IMR-90 (cell line): ENCODE measurements at regions not wholly inside any gene's neighbourhood (a gene's known extent, or its start where the extent isn't known, plus 50 kb on each side); places are given as distances from the start of the nearest gene placed in this dataset.

Experiments used
- ATAC-seq: fragments of 200-7000 bp; cut with Tn5 transposase; 2 replicates; pipeline ENCODE4 v1.9.1; 2020; ENCODE audit warnings: low read depth, mild to moderate bottlenecking, moderate library complexity
- BruUV-seq: library from RNA; stranded (reverse); fragments of 400-500 nt; replicated peaks from 2 replicates; lab custom pipeline; 2021; lab: Mats Ljungman, UMichigan
- CTCF ChIA-PET: fragments of 300-600 bp; formaldehyde crosslinking; extraction: SDS; loops from one replicate; lab custom pipeline; 2021; ENCODE audit warnings: antibody characterized with exemption; lab: Yijun Ruan, JAX
- POLR2A ChIA-PET: fragments of 300-600 bp; sonication (Branson Sonifier 250); formaldehyde crosslinking; loops from one replicate; lab custom pipeline; 2022; ENCODE audit warnings: antibody characterized with exemption; ENCODE audit not compliant: unreplicated experiment; lab: Charles Lee
- DNase-seq: peaks from one replicate; pipeline ENCODE4 v3.0.0; 2013
- H2AFZ ChIP-seq: replicated peaks from 2 replicates; pipeline ENCODE3; 2013; ENCODE audit warnings: low read length, mild to moderate bottlenecking; ENCODE audit not compliant: poor library complexity
- H2AK5ac ChIP-seq: 2 replicates; pipeline ENCODE4 v1.6.1; 2013; ENCODE audit warnings: low read depth, low read length, inconsistent platforms
- H2AK9ac ChIP-seq: replicated peaks from 2 replicates; pipeline ENCODE3; 2013; ENCODE audit warnings: mild to moderate bottlenecking, low read depth, low read length, moderate library complexity; ENCODE audit not compliant: poor library complexity
- H2BK120ac ChIP-seq: 2 replicates; pipeline ENCODE4 v1.6.1; 2013; ENCODE audit warnings: low read depth, low read length, inconsistent platforms
- H2BK15ac ChIP-seq: 3 replicates; pipeline ENCODE4 v1.6.1; 2013; ENCODE audit warnings: low read depth, low read length, inconsistent platforms
- H2BK20ac ChIP-seq: 2 replicates; pipeline ENCODE4 v1.6.1; 2013; ENCODE audit warnings: low read depth, mild to moderate bottlenecking, inconsistent platforms, low read length, moderate library complexity
- H2BK5ac ChIP-seq: 2 replicates; pipeline ENCODE4 v1.6.1; 2013; ENCODE audit warnings: mild to moderate bottlenecking, low read depth, low read length, inconsistent platforms; ENCODE audit not compliant: poor library complexity, severe bottlenecking
- H3K14ac ChIP-seq: replicated peaks from 2 replicates; pipeline ENCODE4 v1.6.1; 2013; ENCODE audit warnings: low read depth, low read length, inconsistent platforms
- H3K18ac ChIP-seq: 2 replicates; pipeline ENCODE4 v1.6.1; 2013; ENCODE audit warnings: low read depth, low read length, control low read depth
- H3K23ac ChIP-seq: 2 replicates; pipeline ENCODE4 v1.6.1; 2013; ENCODE audit warnings: low read depth, low read length, inconsistent platforms
- H3K27ac ChIP-seq: 2 replicates; pipeline ENCODE4 v1.5.1; 2013; ENCODE audit warnings: mild to moderate bottlenecking, control low read depth, low read length; ENCODE audit not compliant: insufficient read depth
- H3K27me3 ChIP-seq: 2 replicates; pipeline ENCODE4 v1.6.1; 2013; ENCODE audit warnings: low read length; ENCODE audit not compliant: control insufficient read depth, insufficient read depth
- H3K36me3 ChIP-seq: 2 replicates; pipeline ENCODE4 v1.6.1; 2013; ENCODE audit warnings: low read length, mixed read lengths; ENCODE audit not compliant: control insufficient read depth, insufficient read depth
- H3K4ac ChIP-seq: 2 replicates; pipeline ENCODE4 v1.6.1; 2013; ENCODE audit warnings: low read depth, low read length, inconsistent platforms
- H3K4me1 ChIP-seq: 2 replicates; pipeline ENCODE4 v1.6.1; 2013; ENCODE audit warnings: low read length, mixed read lengths; ENCODE audit not compliant: control insufficient read depth, insufficient read depth
- H3K4me2 ChIP-seq: 2 replicates; pipeline ENCODE4 v1.6.1; 2013; ENCODE audit warnings: low read depth, mild to moderate bottlenecking, control low read depth, low read length, moderate library complexity
- H3K4me3 ChIP-seq: 2 replicates; pipeline ENCODE4 v1.5.1; 2013; ENCODE audit warnings: low read depth, mild to moderate bottlenecking, control low read depth, low read length, moderate library complexity; ENCODE audit not compliant: insufficient read depth
- H3K56ac ChIP-seq: 2 replicates; pipeline ENCODE4 v1.6.1; 2013; ENCODE audit warnings: low read length, inconsistent platforms; ENCODE audit not compliant: insufficient read depth; ENCODE audit errors: extremely low read depth
- H3K79me1 ChIP-seq, 2 experiments: 2 replicates each; pipeline ENCODE4 v1.6.1; 2013; ENCODE audit warnings: low read length in 2 of 2, inconsistent platforms in 1 of 2, low read depth in 1 of 2
- H3K9ac ChIP-seq: 2 replicates; pipeline ENCODE4 v1.6.1; 2013; ENCODE audit warnings: low read depth, low read length, control low read depth
- H3K9me1 ChIP-seq: 2 replicates; pipeline ENCODE4 v1.6.1; 2013; ENCODE audit warnings: low read length, inconsistent platforms; ENCODE audit not compliant: insufficient read depth
- H3K9me3 ChIP-seq: 2 replicates; pipeline ENCODE4 v1.6.1; 2013; ENCODE audit warnings: low read length; ENCODE audit not compliant: control insufficient read depth, insufficient read depth
- H4K20me1 ChIP-seq: 2 replicates; pipeline ENCODE4 v1.6.1; 2013; ENCODE audit warnings: low read length, inconsistent platforms; ENCODE audit not compliant: insufficient read depth
- H4K5ac ChIP-seq: 2 replicates; pipeline ENCODE4 v1.6.1; 2013; ENCODE audit warnings: mild to moderate bottlenecking, low read depth, low read length, control low read depth
- H4K8ac ChIP-seq, 2 experiments: 2 replicates each; pipeline ENCODE4 v1.6.1; 2013; ENCODE audit warnings: low read depth in 2 of 2, low read length in 2 of 2, control low read depth in 1 of 2, inconsistent platforms in 1 of 2
- H4K91ac ChIP-seq: 2 replicates; pipeline ENCODE4 v1.6.1; 2013; ENCODE audit warnings: low read depth, low read length, inconsistent platforms; ENCODE audit not compliant: insufficient read depth
- RCOR1 ChIP-seq: IDR thresholded peaks from 2 replicates; pipeline ENCODE4 v1.6.1; 2012; ENCODE audit warnings: mild to moderate bottlenecking, low read length, improper control_type of control experiment; ENCODE audit not compliant: insufficient replicate concordance
- WGBS, 2 experiments: methylation state at CpG; one replicate each; pipeline versions ENCODE4 v1.1.5 to v1.1.7; 2013; ENCODE audit warnings: missing lambda C conversion rate in 2 of 2; ENCODE audit not compliant: insufficient read length in 1 of 2; ENCODE audit errors: extremely low coverage in 2 of 2; 5-methylcytosine and 5-hydroxymethylcytosine counted together
- dilution Hi-C: fragments of 300-500 bp; cut with HindIII; formaldehyde crosslinking; loops from one replicate; pipeline ENCODE4 v1.14.3; 2018; ENCODE audit warnings: low sequenced_read_pairs; ENCODE audit not compliant: unreplicated experiment
- in situ Hi-C: fragments of 300-500 bp; cut with MboI; formaldehyde crosslinking; loops from 3 replicates; pipeline ENCODE4 v1.14.3; 2019; ENCODE audit warnings: low sequenced_read_pairs, inconsistent platforms, mixed read lengths
- intact Hi-C: fragments of 100-400 bp; cut with micrococcal nuclease; formaldehyde crosslinking; loops from 2 replicates; pipeline ENCODE4 v1.10.0; 2022
- TF ChIP-seq, protein P1 (sequence below): conservative IDR thresholded peaks from 2 replicates; pipeline ENCODE4 v1.5.1; 2012; ENCODE audit warnings: mild to moderate bottlenecking, low read depth, low read length, improper control_type of control experiment

DNA sequence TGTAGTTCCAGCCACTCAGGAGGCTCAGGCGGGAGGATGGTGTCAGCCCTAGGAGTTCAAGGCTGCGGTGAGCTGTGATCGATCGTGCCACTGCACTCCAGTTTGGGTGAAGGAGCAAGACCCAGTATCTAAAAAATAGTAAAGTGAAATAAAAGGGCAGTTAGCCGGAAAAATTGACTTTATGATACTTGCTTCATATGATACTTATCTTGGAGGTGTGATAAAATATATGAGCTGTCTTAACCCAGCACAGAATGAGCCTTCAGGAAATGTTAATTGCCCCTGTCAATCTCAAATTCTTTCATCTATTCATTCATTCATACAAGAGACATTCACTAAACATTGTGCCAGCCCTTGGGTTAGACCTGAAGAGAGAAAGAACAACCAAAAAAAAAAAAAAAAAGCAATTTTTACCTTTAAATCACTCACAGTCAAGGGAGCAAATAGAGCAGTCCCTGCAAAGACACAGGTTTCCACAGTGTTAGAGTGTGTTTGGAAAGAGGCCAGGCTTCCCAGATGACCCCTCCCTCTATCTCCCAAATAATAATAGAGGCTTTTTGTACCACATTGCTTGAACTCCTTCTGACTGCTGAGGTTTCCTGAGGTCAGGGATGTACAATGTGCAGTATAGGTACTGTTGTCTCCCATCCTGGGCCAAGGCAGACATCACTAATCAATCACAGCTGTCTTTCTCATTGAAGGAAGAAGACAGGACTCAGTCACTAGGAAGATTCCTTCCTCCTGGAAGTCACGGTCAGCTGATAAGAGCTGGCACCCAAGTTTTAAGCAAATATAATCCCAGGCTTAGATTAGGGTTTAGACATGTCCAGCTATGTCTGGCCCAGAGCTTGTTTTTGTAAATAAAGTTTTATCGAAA, 454.6 kb downstream of the MIAT start:
- H3K9me3 ChIP-seq: no peaks in the 10 kb centered on the region
- WGBS, 2 experiments: 73% methylated on average over 3 of the region's 7 CpGs; no CpG with 5 or more reads in 1 of the 2 experiments
- in situ Hi-C loops (no loop called here), intact Hi-C loops (loop anchor here (10.0 kb wide), 1 partner anchor 437 kb away; no protein-coding TSS in a partner anchor), dilution Hi-C loops (no loop called here)
- no peak overlapping the region for H2AFZ ChIP-seq
- peak overlapping the region; percentile 95 for H2BK120ac ChIP-seq
- H3K56ac ChIP-seq: no peak overlapping the region
- H3K9me1 ChIP-seq: peaks cover 33% of the 10 kb centered on the region
- H3K27ac ChIP-seq: no peak overlapping the region
- H3K79me1 ChIP-seq: no peaks in the 10 kb centered on the region
- no peak overlapping the region for H3K23ac ChIP-seq
- H2BK5ac ChIP-seq: no peak overlapping the region
- no peaks in the 10 kb centered on the region for H3K36me3 ChIP-seq
- no peak overlapping the region for H3K4me3 ChIP-seq
- H3K4ac ChIP-seq: peak overlapping the region; percentile 73
- ATAC-seq (no peak), DNase-seq (no peak)
- peaks cover 1% of the 10 kb centered on the region for H3K27me3 ChIP-seq
- POLR2A ChIA-PET: no interaction called here
- H3K18ac ChIP-seq: peak overlapping the region; percentile 24; the same call in 1 of the 2 replicates
- peak overlapping the region in 1 of 2 experiments; percentile 47; a peak in 1 of 4 replicates for H4K8ac ChIP-seq
- H4K5ac ChIP-seq: no peak overlapping the region
- peaks cover 6% of the 10 kb centered on the region; the same call in 1 of the 2 replicates for H4K20me1 ChIP-seq
- H4K91ac ChIP-seq: peak overlapping the region; percentile 57; the same call in 1 of the 2 replicates
- no TSS peak for BruUV-seq
- no peak overlapping the region for H2AK9ac ChIP-seq
- CTCF ChIA-PET: no interaction called here
- TF ChIP-seq RCOR1: no peak
- TF ChIP-seq, protein P1, sequence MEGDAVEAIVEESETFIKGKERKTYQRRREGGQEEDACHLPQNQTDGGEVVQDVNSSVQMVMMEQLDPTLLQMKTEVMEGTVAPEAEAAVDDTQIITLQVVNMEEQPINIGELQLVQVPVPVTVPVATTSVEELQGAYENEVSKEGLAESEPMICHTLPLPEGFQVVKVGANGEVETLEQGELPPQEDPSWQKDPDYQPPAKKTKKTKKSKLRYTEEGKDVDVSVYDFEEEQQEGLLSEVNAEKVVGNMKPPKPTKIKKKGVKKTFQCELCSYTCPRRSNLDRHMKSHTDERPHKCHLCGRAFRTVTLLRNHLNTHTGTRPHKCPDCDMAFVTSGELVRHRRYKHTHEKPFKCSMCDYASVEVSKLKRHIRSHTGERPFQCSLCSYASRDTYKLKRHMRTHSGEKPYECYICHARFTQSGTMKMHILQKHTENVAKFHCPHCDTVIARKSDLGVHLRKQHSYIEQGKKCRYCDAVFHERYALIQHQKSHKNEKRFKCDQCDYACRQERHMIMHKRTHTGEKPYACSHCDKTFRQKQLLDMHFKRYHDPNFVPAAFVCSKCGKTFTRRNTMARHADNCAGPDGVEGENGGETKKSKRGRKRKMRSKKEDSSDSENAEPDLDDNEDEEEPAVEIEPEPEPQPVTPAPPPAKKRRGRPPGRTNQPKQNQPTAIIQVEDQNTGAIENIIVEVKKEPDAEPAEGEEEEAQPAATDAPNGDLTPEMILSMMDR: no peak
- H3K14ac ChIP-seq: peak overlapping the region; percentile 57; the same call in 1 of the 2 replicates
- H3K4me2 ChIP-seq: no peak overlapping the region
- H3K4me1 ChIP-seq: peaks cover 22% of the 10 kb centered on the region
- no peak overlapping the region for H3K9ac ChIP-seq
- peak overlapping the region; percentile 94 for H2BK20ac ChIP-seq
- H2BK15ac ChIP-seq: peak overlapping the region; percentile 85
- peak overlapping the region; percentile 86; the same call in 1 of the 2 replicates for H2AK5ac ChIP-seq
